NCI-H146 treated with DMSO at 0.1 percent for 48 hours (cell line): ENCODE measurements at regions not wholly inside any gene's neighbourhood (a gene's known extent, or its start where the extent isn't known, plus 50 kb on each side); places are given as distances from the start of the nearest gene placed in this dataset.
A peak's percentile ranks its signal among the peaks of the same experiment; 100 is the strongest.

Source experiments
- DNase-seq: peaks from one replicate; lab custom pipeline; 2025; ENCODE audit not compliant: unreplicated experiment; lab: John Stamatoyannopoulos, UW

DNA sequence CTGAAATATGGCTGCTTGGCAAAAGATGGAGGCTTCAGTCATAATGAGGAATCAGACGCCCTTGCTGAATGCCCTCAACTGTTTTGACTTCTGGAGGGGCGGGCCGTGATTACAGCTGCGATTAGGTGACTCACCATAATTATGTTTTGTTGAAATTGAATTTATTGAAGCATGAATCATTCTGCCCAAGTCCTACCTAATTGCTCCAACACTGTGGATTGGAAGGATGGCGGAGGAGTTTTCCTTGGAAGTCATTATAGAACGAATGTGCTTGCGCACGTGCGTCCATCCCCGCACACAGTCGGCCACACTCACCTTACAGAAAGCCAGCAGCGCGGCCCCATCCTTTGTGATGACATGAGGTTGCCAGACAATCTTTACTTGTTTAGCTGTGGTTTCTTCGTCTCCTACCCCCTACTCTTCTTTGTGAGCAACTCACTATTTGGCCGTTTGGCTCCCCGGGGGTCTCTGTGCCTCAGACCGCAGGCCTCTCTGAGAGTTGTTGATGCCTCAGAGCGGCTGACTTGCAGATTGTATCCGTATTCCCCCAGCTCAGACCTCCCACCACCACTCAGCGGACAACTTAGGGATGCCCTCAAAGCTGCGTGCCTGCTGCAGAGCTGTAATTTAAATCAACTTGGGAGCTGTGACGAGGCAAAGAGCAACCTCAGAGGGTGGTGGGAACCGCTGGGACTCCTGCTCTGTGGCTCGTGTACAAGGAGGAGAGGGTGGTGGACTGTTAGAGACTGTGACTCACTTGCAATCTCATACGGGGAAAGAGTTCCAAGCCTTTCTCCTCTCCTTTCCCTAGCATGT lies 513.4 kb downstream of the TNS1 start:
- peak; percentile 71 for DNase-seq

DNA sequence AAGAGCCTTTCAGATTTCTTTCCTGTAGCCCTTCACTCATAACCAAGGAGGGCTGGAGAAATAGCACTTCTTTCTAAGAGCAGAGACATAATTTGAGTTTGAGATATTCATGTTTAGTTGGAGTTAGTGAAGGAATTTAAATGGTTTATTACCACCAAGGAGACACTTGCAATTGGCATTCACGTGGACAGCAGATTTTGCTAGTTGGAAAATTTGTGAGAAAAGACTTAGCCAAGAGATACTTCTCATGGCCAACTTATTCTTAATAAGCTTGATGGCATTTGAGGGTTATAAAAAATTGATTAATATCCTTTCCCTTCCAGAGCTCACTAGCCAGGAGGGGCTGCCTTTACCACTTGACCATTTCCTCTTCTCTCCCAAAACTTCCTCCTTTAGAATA lies 518.7 kb downstream of the TNS1 start:
- DNase-seq, result no peak

- no peak for DNase-seq
Measured at GRCh38 chr2:217482056-217482710, 520.6 kb downstream of the TNS1 start.

DNA sequence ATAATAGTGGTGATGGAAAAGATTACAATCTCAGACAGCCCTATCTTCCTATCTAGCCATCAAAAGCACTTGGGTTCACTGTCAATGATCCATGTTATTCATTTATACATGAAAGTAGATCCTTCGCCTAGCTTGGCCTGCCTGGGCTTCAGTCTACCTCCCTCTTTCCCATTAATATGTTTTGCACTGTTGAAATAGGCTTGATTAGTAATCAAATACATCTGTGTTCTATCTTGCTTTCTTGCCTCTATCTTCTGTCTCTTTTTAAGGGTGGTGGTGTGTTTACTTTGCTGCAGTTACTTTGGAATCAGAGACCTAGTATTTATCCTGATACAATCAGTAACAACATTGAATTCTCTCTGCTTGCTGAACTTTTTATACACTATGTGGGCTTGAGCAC lies 521.2 kb downstream of the TNS1 start:
- no peak for DNase-seq

GRCh38 chr2:217479566-217479965 lies 523.2 kb downstream of the TNS1 start:
- DNase-seq, result no peak

GRCh38 chr2:217478831-217479455 lies 523.9 kb downstream of the TNS1 start:
- DNase-seq, result no peak

GRCh38 chr2:217477583-217477982 lies 525.2 kb downstream of the TNS1 start:
- no peak for DNase-seq

DNA sequence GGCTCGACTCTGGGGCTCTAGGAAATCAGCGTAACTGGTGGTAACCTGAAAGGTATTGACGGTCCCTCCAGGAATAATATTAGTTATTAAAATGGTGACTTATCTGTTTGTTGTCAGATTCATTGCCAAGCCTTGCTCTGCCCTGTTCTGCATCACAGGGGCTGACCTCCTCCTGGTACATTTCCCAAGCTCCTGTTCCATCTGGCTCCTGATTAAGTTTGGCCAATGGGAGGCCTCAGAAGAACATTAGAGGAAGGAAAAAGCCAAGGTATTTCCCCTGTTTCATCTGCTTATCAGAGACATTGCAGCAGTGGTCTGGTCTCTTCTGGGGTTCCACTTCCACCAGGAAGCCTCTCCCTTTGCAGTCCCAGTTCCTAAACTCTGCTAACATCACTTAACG lies 527.0 kb downstream of the TNS1 start:
- no peak for DNase-seq

DNA sequence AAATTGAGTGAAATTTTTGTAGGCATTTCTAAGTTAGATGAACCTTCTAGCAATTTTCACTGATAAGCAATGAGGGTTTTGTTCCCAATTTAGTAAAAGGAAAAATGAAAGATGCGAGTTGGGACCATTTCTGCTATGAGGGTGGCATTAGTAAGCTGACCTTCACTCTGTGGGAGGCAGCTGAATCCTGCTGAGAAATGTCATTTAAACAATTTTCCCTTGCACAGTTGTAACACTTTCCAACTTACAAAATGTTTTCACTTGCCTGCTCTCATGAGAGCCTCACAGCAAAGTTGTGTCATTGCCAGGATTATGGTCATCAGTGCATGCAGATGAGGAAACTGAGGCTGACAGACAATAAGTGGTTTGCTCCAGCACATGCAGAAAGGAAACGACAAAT lies 527.7 kb downstream of the TNS1 start:
- DNase-seq, result no peak

DNA sequence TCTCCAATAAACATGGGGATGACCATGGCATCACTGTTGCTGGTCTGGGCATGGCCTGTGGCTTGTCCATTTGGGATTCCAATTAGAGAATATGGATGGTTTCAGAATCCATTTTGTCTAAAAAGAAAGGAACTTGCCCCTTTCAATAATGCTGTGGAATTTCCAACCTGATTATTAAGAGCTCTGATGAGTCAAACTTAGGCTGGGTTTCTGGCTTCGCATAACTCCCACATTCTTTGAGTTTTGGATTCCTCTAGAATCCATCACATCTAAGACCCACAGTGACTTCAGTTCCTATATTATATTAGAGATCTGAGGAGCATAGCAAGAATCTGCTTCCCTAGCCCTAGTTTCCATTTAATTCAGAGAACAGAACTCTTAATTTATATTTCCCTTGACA lies 531.5 kb downstream of the TNS1 start:
- no peak for DNase-seq

- no peak for DNase-seq
Measured at GRCh38 chr2:217469203-217469810, 533.5 kb downstream of the TNS1 start.

GRCh38 chr2:217468042-217468830 lies 534.6 kb downstream of the TNS1 start:
- DNase-seq, result peak; percentile 47

DNA sequence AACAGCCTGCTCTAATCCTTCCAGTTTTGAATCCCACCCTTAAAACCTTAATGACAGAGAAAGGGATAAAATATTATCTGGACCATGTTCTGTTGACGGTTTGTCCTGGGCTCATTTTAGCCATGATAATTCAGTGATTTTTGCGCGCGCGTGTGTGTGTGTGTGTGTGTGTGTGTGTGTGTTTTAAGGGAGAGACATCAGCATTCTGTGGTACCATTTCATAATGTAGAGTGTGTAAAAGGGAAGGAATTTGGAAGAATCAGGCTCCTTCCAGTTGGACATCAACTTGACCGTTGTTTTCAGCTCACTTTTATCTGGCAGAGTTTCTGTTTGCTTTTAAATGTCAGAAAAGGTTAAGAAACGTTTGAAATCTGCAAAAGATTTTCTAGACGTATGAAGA lies 535.5 kb downstream of the TNS1 start:
- no peak for DNase-seq

GRCh38 chr2:217466805-217467204 lies 536.0 kb downstream of the TNS1 start:
- DNase-seq, result no peak

GRCh38 chr2:217466104-217466503 lies 536.7 kb downstream of the TNS1 start:
- DNase-seq, result no peak

DNA sequence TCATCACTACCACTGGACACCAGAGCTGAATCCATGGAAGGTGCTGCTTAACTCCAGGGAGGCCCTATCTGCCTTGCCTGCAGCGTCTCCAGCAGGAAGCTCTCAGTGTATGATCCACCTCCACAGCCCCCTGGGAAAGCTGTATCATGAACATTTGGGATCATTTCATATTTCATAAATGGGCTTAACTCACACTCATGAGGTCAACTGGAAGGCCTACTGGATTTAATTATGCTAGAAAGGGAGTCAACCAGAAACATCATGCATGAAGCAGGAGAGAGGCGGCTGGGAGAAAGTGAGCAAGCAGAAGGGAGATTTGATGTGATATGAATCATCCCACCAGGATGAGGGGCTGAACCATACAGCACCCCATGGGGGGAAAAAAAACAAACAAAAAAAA lies 537.7 kb downstream of the TNS1 start:
- DNase-seq, result no peak

DNA sequence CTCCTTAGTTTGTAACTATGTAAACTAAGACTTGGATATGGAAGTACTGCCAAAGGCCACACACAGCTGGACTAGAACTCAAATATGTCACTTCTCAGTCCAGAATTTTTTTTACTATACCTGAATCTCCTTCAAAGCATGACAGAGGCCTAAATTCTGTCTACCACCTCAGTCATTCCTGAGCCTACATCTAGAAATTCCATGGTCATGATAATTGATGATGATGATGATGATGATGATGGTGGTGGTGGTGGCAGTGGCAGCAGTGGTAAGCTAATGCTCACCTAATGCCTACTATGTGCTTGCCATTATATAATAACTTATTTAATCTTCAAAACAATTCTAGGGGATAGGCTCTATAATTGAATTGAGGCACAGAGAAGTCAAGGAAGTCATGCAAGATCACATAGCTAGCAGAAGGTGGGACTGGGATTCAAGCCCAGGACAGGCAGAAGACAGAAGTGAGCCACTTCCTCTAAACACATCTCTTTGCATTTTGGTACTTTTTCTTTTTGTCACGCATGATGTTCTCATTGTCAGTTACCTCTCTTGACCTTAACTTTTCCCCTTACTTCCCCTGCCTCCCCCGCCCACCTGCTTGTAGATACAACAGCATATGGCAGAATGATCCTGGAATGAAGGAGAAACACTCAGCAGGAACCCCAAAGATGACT lies 539.3 kb downstream of the TNS1 start:
- no peak for DNase-seq

GRCh38 chr2:217462121-217462520 lies 540.7 kb downstream of the TNS1 start:
- no peak for DNase-seq

DNA sequence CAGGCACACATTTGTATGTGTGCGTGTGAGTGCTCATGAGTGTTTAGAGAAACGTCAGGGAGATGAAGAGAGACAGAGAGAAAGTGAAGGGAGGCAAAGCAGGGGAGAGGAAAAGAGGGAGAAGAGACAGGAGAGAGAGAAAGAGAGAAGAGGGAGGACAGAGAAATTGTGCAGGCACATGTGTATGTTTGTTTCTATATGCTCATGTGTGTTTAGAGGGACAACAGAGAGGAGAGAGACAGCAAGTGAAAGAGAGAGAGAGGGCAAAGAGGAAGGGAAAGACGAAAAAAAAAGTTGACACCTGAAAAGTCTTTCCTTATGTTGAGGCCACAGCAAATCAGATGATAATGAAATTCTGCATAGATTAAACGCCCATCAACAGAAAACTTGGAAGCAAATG lies 541.1 kb downstream of the TNS1 start:
- no peak for DNase-seq

DNA sequence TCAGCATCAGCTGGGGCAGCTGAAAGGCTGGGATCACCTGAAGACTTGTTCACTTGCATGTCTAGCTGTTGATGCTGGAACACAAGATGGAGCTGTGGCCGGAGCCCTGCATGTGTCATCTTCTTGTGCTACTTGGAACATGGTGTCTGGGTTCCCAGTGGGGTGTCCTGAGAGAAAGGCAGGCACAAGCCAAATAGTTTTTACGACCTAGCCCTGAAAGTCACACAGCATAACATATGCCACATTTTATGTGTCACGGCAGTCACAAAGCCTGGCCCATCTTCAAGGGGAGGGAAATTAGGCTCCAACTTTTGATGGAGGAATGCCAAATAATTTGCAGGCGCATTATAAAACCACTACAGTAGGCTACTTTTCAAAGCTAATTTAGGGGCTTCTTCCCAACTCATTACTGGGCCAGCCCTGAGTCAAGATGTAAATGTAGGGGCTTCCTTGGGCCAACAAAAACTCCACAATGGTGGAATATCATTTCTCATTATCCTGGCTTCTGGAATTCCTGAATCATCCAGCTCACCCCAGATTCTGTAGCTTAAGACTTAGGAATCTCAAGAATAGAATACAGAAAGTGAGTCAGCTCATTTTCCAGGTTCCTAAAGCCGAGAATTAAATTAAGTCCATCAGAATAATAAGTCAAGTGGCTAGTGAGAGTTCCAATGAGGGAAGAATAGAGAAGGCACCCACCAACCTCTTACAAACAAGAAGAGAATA lies 543.0 kb downstream of the TNS1 start:
- DNase-seq, result no peak
